ENCODE measurements at regions not wholly inside any gene's neighbourhood (a gene's known extent, or its start where the extent isn't known, plus 50 kb on each side); places are given as distances from the start of the nearest gene placed in this dataset.

DNA sequence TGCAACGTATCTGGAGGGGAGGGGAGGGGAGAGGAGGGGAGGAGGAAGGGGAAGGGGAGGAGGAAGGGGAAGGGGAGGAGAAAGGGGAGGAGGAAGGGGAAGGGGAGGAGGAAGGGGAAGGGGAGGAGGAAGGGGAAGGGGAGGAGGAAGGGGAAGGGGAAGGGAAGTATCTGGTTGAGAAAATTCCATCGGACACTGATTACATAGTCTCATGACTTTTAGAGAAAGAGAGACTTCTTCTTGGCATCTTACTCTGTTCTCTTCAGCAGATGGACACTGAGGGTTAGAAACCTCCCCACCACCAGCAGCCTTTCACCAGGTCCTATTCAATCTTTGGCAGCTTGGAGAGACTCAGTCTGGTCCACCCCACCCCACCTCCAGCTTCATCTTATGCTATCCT is 296.3 kb downstream of the TNS1 start:
- no peak overlapping the region for H3K4me3 ChIP-seq (ENCODE audit: control insufficient read depth, low read depth, low read length)
- TF ChIP-seq, protein P1, sequence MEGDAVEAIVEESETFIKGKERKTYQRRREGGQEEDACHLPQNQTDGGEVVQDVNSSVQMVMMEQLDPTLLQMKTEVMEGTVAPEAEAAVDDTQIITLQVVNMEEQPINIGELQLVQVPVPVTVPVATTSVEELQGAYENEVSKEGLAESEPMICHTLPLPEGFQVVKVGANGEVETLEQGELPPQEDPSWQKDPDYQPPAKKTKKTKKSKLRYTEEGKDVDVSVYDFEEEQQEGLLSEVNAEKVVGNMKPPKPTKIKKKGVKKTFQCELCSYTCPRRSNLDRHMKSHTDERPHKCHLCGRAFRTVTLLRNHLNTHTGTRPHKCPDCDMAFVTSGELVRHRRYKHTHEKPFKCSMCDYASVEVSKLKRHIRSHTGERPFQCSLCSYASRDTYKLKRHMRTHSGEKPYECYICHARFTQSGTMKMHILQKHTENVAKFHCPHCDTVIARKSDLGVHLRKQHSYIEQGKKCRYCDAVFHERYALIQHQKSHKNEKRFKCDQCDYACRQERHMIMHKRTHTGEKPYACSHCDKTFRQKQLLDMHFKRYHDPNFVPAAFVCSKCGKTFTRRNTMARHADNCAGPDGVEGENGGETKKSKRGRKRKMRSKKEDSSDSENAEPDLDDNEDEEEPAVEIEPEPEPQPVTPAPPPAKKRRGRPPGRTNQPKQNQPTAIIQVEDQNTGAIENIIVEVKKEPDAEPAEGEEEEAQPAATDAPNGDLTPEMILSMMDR (conservative IDR thresholded peaks at IDR 0.05; ENCODE audit: control insufficient read depth, insufficient read depth, low read depth, low read length) = no peak
- no peak for DNase-seq (ENCODE audit: low read depth)

DNA sequence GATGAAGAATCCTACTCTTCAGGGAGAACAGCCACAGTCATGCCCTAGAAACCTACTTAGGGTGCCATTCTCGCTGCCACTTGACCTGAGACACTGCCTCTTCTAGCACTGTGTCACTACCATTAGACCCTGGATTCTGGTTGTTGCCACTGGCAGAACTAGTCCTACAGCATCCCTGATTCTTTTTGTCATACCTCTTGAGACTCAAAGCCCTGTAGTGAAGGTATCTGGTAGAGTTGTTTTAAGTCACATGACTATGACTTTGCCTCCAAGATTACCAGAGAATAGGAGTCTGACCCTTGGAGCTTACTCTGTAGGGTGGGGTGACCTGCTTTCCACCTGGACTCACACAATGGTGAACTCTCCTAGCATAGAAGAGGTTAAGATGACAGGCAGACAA is 296.7 kb downstream of the TNS1 start:
- H3K4me3 ChIP-seq (ENCODE audit: control insufficient read depth, low read depth, low read length) = no peak overlapping the region
- DNase-seq (ENCODE audit: low read depth) = no peak
- TF ChIP-seq, protein P1 (conservative IDR thresholded peaks at IDR 0.05; ENCODE audit: control insufficient read depth, insufficient read depth, low read depth, low read length) = no peak

DNA sequence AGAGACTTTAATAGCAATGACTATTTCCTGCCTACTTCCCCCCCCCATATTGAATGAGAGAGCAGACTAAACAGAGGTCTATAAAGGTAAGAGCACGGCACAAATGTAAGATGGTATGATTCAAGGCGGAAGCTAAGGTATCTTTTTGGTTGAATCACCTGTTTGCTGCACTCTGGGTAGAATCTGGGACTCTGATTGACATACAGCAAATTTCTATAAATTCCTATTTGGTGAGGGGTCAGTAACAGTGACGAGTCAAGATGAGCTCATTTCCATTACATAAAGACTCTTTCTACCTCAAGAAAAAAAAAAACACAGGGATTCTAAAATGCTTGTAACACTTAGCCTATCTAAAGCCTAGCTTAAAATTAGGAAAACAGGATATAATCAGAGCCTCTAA is 297.3 kb downstream of the TNS1 start:
- DNase-seq (ENCODE audit: low read depth) = no peak
- no peak overlapping the region for H3K4me3 ChIP-seq (ENCODE audit: control insufficient read depth, low read depth, low read length)
- TF ChIP-seq, protein P1 (conservative IDR thresholded peaks at IDR 0.05; ENCODE audit: control insufficient read depth, insufficient read depth, low read depth, low read length) = no peak

DNA sequence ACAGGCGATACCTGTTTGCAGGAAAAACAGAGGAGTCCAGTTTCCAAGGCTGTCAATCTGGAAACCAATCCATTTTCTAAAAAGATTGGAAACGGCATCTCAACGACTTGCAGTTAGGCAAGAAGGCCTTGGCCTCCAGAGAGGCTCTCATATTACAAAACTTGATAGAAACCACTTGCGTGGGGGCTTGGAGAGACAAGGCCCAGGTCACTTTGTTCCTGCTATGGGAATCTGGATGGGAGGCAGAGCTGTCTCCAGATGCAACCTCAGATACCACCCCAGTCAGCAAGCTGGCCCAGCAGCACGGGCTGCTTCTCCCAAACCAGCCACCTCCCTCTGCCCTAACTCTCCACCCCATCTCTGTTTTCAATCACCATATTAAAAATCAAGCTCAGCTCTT is 298.8 kb downstream of the TNS1 start:
- TF ChIP-seq, protein P1 (conservative IDR thresholded peaks at IDR 0.05; ENCODE audit: control insufficient read depth, insufficient read depth, low read depth, low read length) = no peak
- no peak for DNase-seq (ENCODE audit: low read depth)

DNA sequence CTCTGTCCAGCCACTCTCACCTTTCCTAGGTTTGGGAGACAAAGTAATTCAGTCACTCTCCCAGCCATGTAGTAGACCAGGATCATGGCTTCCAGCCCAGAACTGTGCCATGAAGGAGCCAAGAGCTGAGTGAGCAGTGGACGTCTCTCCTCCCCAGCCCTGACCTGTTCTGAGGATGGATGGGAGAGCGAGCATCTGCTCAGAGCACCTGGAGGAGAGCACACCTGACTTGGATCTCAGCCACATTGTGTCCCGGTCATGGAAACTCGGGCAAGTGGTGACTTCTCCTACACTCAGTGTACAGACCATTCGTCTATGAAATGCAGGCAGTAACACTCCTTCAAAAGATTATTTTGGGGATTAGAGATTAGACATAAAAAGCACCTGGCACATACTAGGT is 299.7 kb downstream of the TNS1 start:
- no peak overlapping the region for H3K4me3 ChIP-seq (ENCODE audit: control insufficient read depth, low read depth, low read length)
- DNase-seq (ENCODE audit: low read depth) = no peak
- TF ChIP-seq, protein P1 (conservative IDR thresholded peaks at IDR 0.05; ENCODE audit: control insufficient read depth, insufficient read depth, low read depth, low read length) = no peak

More for the DNA sequence above, 298.8 kb downstream of the TNS1 start:
- no peak overlapping the region for H3K4me3 ChIP-seq (ENCODE audit: control insufficient read depth, low read depth, low read length)

DNA sequence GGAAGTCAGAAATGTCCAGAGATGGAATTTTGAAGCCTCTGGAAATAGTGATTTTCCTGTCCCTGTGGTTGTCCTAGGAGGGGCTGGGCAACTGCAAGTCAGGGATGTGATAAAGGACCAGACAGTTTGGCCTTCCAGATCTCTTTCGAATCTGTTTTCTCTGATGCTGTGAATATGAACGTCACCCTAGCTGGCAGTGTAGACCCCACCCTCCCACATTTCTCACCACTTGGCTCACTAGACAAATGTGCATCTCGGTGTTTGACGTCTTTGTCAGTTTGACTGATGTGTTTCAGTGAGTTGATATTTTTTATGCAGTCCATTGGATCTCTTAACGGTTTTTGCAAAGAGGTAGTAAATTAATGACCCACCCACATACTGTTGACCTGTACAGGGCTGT is 301.2 kb downstream of the TNS1 start:
- no peak for DNase-seq (ENCODE audit: low read depth)
- TF ChIP-seq, protein P1 (conservative IDR thresholded peaks at IDR 0.05; ENCODE audit: control insufficient read depth, insufficient read depth, low read depth, low read length) = no peak

DNA sequence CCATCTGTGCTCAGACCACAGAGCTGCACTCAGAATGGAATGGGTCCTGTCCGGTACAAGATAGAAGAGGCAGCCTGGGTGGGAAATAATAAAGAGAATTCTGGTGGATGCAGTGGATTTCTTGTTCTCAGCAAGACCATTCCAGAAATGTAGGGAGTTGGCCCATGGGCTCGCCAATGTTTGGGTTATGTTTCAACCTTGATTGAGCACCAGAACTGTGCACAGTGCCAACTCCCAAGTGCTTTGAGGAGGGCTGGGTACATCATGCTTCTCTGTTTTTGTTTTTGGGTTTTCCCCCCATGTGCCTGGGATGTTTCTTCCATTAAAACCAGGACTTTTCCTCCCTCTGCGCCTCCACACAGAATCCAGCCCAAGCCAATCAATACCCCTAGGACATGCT is 304.1 kb downstream of the TNS1 start:
- no peak overlapping the region for H3K4me3 ChIP-seq (ENCODE audit: control insufficient read depth, low read depth, low read length)
- TF ChIP-seq, protein P1 (conservative IDR thresholded peaks at IDR 0.05; ENCODE audit: control insufficient read depth, insufficient read depth, low read depth, low read length) = no peak
- no peak for DNase-seq (ENCODE audit: low read depth)

More for the DNA sequence above, 301.2 kb downstream of the TNS1 start:
- no peak overlapping the region for H3K4me3 ChIP-seq (ENCODE audit: control insufficient read depth, low read depth, low read length)
